GM12864 (cell line): ENCODE measurements at regions not wholly inside any gene's neighbourhood (a gene's known extent, or its start where the extent isn't known, plus 50 kb on each side); places are given as distances from the start of the nearest gene placed in this dataset.

Experiments
- DNase-seq: peaks from one replicate; pipeline ENCODE4 v3.0.0-alpha.2; 2011; ENCODE audit warnings: low read depth
- H3K4me3 ChIP-seq: 2 replicates; pipeline ENCODE4 v1.5.1; 2011; ENCODE audit warnings: mild to moderate bottlenecking, low read depth, low read length, control low read depth
- CTCF ChIP-seq: IDR thresholded peaks from 2 replicates; pipeline ENCODE4 v1.5.1; 2011; ENCODE audit warnings: low read depth, mild to moderate bottlenecking, moderate library complexity, low read length, control low read depth, inconsistent platforms; ENCODE audit errors: missing control alignments

- no peak overlapping the region for H3K4me3 ChIP-seq
- no peak for DNase-seq
- no peak for TF ChIP-seq CTCF
Measured at GRCh38 chr2:234835738-234836137, 116.1 kb upstream of the SH3BP4 start.

GRCh38 chr2:234834228-234834923, 117.4 kb upstream of the SH3BP4 start:
- no peak for TF ChIP-seq CTCF
- H3K4me3 ChIP-seq: no peak overlapping the region
- DNase-seq: no peak

GRCh38 chr2:234830853-234831252, 121.0 kb upstream of the SH3BP4 start:
- no peak overlapping the region for H3K4me3 ChIP-seq
- DNase-seq: no peak
- no peak for TF ChIP-seq CTCF

GRCh38 chr2:234829074-234829455, 122.8 kb upstream of the SH3BP4 start:
- no peak for DNase-seq
- TF ChIP-seq CTCF: no peak
- H3K4me3 ChIP-seq: no peak overlapping the region

- no peak for TF ChIP-seq CTCF
- H3K4me3 ChIP-seq: no peak overlapping the region
- DNase-seq: no peak
Measured at GRCh38 chr2:234828382-234829073, 123.3 kb upstream of the SH3BP4 start.

GRCh38 chr2:234827096-234827860, 124.5 kb upstream of the SH3BP4 start:
- no peak for DNase-seq
- TF ChIP-seq CTCF: no peak
- no peak overlapping the region for H3K4me3 ChIP-seq
